ENCODE measurements at regions not wholly inside any gene's neighbourhood (a gene's known extent, or its start where the extent isn't known, plus 50 kb on each side); places are given as distances from the start of the nearest gene placed in this dataset.

DNA sequence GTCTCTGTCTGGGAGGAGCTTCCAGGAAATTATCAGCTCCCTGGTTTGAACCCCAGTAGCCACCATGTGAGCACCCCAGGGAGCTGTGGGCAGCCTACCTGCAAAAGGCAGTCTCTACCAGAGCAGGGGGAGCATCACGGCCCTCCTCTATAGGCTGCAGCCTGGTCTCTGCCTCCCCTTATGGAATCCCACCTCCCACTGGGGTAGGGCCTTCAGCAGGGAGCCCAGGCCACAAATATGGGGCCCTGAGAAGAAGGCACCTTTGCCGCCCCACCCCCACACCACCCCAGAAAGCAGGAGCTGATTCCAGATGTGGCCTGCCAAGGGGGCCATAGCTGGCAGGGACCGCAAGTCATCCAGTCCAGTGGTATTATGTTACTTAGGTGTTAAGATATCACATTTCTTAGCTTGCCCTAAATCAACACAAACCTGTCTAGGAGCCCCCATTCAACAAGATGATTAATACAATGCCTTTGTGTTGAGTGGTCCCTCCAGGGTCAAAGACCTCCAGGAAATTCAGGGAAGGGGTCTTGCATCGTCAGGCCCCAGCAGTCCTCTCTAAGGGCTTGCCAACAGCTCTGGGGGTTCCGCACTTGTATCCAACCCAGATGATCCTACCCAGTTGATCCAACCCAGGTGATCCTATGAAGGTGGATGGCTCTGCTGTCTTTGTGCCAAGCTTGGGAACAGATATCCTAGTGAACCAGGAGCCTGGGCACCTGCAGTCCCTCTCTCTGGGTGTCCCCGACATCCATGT is 114.9 kb downstream of the OAT start:
- ATAC-seq (replicated peaks): no peak
- Mint-ChIP-seq H3K27me3 (peaks cover 0 to 7% of the 10 kb centered on the region in 2 donors), H3K27ac (no peak overlapping the region), H3K4me3 (no peak overlapping the region), H3K9me3 (peaks cover 10% of the 10 kb centered on the region in 2 donors), H3K4me1 (peaks cover 0 to 3% of the 10 kb centered on the region in 2 donors), H3K36me3 (peaks cover 4 to 11% of the 10 kb centered on the region in 2 donors)
- no peak for DNase-seq

DNA sequence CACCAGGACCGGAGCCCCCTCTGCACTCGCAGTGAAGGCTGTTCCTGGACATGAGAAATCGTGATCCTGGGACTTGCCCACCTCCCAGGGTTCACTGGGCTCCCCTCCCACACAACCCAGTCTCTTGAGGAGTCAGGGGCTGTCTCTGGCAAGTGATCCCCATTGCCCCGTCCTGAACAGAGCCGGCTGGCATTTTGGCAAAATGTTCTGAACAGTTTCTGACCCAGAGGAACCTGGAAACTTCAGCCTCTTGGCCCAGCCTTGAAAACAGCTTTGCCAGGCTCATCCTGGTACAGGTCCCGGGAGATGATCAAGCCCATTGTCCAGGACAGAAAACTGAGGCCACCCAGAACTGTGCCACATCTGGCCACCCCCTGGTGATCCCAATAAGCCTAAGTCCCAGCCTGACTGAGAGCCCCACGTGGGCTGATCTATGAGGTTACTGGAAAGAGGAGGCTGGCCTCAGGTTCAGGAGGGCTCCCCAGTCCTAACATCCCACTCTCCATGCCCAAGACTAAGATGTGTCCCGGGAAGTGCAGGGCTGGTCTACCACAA is 115.7 kb downstream of the OAT start:
- ATAC-seq (replicated peaks) (no peak), DNase-seq (no peak)
- Mint-ChIP-seq H3K27ac (no peak overlapping the region), H3K4me3 (no peak overlapping the region), H3K27me3 (peaks cover 0 to 7% of the 10 kb centered on the region in 2 donors), H3K4me1 (peaks cover 0 to 3% of the 10 kb centered on the region in 2 donors), H3K36me3 (peaks cover 4 to 11% of the 10 kb centered on the region in 2 donors), H3K9me3 (peaks cover 10% of the 10 kb centered on the region in 2 donors)

DNA sequence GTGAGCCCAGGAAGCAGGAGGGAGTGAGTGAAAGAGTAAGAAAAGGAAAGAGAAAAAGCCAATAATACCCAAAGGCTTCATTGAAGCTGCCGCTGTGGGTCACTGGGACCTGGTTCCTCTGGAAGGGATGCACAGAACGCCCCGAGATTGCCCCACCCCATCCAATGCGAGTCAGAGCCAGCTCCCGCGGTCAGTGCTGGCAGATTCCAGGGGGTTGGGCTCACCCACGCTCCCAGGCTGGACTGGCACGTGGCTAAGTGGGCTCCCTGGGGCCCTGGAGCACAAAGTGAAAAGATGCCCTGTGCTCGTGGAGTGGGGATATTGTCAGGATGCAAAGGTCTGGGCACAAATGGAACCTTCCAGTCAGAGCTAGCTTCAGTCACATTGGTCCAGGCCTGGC is 117.0 kb downstream of the OAT start:
- H3K4me3 Mint-ChIP-seq: no peak overlapping the region
- DNase-seq (no peak), ATAC-seq (replicated peaks) (no peak)
- H3K4me1 Mint-ChIP-seq: no peaks in the 10 kb centered on the region
- no peak overlapping the region for H3K27ac Mint-ChIP-seq
- peaks cover 4 to 11% of the 10 kb centered on the region in 2 donors for H3K36me3 Mint-ChIP-seq
- peaks cover 0 to 7% of the 10 kb centered on the region in 2 donors for H3K27me3 Mint-ChIP-seq
- H3K9me3 Mint-ChIP-seq: peaks cover 14% of the 10 kb centered on the region in 2 donors

DNA sequence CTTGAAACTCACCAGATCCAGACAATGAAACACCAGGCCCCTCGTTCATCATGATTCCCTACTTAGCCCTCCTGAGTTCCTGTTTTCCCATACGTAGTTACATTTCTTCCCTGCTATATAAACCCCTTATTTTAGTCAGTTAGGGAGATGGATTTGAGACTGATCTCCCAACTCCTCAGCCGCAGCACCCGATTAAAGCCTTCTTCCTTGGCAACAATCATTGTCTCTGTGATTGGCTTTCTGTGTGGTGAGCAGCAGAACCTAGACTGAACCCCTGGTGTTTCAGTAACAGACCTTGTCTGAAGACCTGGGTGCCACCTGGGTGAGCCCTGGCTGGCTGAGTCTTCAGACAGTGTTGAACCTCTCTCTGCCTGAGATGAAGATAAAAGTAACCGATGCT is 118.0 kb downstream of the OAT start:
- no peaks in the 10 kb centered on the region for H3K4me1 Mint-ChIP-seq
- ATAC-seq (replicated peaks) (no peak), DNase-seq (no peak)
- H3K4me3 Mint-ChIP-seq: no peak overlapping the region
- peaks cover 14% of the 10 kb centered on the region in 2 donors for H3K9me3 Mint-ChIP-seq
- peaks cover 0 to 7% of the 10 kb centered on the region in 2 donors for H3K27me3 Mint-ChIP-seq
- peaks cover 4 to 11% of the 10 kb centered on the region in 2 donors for H3K36me3 Mint-ChIP-seq
- no peak overlapping the region for H3K27ac Mint-ChIP-seq

DNA sequence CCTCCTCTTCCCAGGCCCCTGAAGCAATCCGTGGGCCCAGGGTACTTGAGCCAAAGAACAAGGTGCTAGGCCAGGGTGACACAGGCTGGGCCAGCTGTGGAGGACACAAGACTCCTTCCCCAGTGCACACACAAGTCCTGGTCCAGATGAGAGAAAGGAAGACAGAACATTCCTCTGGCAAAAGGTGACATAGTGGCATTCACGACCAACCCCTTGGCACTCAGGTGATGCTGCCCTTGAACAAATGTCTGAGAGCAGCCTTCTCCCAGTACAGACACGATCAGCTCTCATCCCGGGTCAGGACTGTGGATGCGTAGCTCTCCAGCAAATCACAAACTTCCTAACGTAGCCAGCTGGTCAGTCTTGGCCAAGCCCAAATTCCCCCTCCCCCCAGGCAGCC is 118.5 kb downstream of the OAT start:
- H3K36me3 Mint-ChIP-seq: peaks cover 4 to 11% of the 10 kb centered on the region in 2 donors
- no peak for DNase-seq
- peaks cover 14% of the 10 kb centered on the region in 2 donors for H3K9me3 Mint-ChIP-seq
- H3K4me3 Mint-ChIP-seq: no peak overlapping the region
- H3K4me1 Mint-ChIP-seq: no peaks in the 10 kb centered on the region
- no peak overlapping the region for H3K27ac Mint-ChIP-seq
- ATAC-seq (replicated peaks): no peak
- peaks cover 0 to 7% of the 10 kb centered on the region in 2 donors for H3K27me3 Mint-ChIP-seq

DNA sequence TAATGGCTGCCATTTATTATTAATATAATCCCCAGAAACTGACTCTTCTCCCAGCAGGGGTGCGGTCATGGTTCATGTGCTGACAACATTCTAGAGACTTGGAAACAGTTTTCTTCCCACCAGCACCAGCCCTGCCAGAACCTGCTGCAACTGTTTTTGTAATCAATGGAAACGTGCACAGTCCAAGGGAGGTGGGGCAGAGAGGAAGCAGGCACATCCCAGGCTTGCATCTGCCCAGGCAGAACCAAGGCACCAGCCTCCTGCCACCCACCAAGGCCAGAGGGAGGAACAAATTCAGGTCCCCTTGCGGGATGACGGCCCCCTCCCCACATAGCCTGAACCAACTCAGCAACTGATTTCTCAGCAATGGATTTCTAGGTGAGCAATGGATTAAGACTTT is 119.0 kb downstream of the OAT start:
- no peaks in the 10 kb centered on the region for H3K4me1 Mint-ChIP-seq
- H3K27ac Mint-ChIP-seq: no peak overlapping the region
- H3K36me3 Mint-ChIP-seq: peaks cover 4 to 11% of the 10 kb centered on the region in 2 donors
- ATAC-seq (replicated peaks) (no peak), DNase-seq (no peak)
- H3K27me3 Mint-ChIP-seq: peaks cover 0 to 7% of the 10 kb centered on the region in 2 donors
- no peak overlapping the region for H3K4me3 Mint-ChIP-seq
- peaks cover 14% of the 10 kb centered on the region in 2 donors for H3K9me3 Mint-ChIP-seq

DNA sequence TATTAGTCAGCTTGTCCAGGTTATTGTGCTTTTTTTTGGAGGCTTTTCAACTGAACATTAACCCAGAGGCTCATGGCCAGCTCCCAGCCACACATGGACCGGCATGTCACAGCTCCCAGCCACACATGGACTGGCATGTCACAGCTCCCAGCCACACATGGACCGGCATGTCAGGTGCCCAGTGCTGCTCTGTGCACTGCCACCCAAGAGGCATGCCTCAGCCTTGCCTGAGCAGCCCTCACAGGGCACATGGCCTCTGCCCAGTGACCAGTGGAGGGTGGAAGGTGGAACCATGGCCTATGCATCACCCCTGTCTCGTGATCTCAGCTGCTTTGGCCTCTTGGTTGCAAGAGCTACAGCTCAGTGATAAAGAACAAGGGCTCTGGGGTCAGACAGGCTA is 119.8 kb downstream of the OAT start:
- Mint-ChIP-seq H3K36me3 (peaks cover 4 to 11% of the 10 kb centered on the region in 2 donors), H3K27ac (no peak overlapping the region), H3K27me3 (peaks cover 0 to 7% of the 10 kb centered on the region in 2 donors), H3K4me3 (no peak overlapping the region), H3K9me3 (peaks cover 14% of the 10 kb centered on the region in 2 donors), H3K4me1 (no peaks in the 10 kb centered on the region)
- ATAC-seq (replicated peaks): no peak
- DNase-seq: no peak

DNA sequence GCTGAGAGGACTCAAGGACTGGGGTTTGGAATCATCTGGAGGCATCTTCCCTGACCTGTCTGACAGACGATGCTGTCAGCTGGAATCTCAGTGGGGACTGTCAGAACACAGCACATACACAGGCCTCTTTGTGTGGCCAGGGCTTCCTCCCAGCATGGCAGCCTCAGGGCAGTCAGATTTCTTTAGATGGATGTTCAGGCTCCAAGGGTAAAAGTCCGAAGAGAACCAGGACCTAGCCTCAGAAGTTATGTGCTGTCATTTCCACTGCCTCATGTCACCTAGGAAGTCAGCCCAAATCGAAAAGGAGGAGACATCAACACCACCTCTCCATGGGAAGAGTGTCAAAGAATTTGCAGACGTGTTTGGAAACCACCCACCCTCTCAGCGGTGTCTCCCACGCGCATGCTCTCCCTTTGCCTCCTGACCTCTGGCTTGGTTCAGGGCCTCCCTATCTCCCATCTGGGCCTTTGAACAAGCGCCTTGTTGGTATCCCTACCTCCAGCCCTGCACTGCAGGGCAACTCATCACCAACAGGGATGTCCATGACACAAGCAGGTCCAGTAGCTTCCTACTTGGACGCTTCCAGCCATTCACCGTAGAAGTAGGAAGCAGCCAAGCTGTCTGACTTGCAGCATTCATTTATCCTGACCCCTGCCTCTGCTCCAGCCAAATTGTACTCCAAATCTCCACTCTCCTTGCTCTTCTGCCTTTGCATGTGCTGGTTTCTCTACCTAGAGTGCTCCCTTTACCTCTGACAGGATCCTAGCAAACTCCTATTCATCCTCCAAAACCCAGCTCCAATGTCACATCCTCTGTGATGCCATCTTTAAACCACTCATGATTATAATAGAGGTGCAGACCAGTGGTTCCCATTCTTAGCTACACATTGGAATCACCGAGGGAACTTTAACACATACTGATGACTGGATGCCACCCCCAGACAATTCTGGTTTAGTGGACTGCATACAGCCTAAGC is 121.6 kb downstream of the OAT start:
- Mint-ChIP-seq H3K27me3 (peaks cover 0 to 7% of the 10 kb centered on the region in 2 donors), H3K36me3 (peaks cover 4 to 11% of the 10 kb centered on the region in 2 donors), H3K4me1 (no peaks in the 10 kb centered on the region), H3K9me3 (peaks cover 14% of the 10 kb centered on the region in 2 donors), H3K27ac (no peak overlapping the region), H3K4me3 (no peak overlapping the region)
- no peak for ATAC-seq (replicated peaks)
- DNase-seq: no peak

DNA sequence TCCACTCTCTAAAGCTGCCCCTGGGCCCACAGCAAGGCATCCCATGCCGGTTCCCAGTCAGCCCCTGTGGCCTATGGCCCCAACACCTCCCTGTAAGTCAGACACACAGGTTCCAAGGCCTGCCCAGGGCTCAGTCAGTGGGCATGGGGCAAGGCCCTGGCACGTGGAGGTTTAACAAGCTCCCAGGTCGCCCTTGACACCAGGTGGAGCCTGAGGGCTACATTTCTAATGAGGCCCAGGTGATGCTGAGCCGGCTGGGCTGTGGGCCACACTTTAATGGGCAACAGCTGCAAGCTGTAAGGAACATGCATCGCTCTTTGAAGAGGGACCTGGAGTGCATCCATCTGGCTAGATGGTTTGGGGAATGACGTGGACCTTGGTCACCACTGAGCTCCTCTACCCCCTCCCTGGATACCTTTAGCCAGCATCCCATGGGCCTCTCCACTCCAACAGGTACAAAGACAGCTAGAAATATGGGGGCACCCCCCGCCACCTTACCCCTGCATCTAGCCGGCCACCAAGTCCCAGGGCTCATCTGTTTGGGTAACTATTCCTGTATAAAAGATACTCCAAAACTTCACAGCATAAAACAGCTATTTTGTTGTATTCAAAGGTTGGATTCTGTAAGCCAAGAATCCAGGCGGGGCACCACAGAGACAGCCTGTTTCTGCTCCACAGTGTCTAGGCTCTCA is 122.5 kb downstream of the OAT start:
- Mint-ChIP-seq H3K27ac (no peak overlapping the region), H3K4me3 (no peak overlapping the region), H3K27me3 (peaks cover 0 to 5% of the 10 kb centered on the region in 2 donors), H3K9me3 (peaks cover 12 to 14% of the 10 kb centered on the region in 2 donors), H3K4me1 (peaks cover 0 to 3% of the 10 kb centered on the region in 2 donors), H3K36me3 (peaks cover 4 to 11% of the 10 kb centered on the region in 2 donors)
- ATAC-seq (replicated peaks): no peak
- DNase-seq: no peak

DNA sequence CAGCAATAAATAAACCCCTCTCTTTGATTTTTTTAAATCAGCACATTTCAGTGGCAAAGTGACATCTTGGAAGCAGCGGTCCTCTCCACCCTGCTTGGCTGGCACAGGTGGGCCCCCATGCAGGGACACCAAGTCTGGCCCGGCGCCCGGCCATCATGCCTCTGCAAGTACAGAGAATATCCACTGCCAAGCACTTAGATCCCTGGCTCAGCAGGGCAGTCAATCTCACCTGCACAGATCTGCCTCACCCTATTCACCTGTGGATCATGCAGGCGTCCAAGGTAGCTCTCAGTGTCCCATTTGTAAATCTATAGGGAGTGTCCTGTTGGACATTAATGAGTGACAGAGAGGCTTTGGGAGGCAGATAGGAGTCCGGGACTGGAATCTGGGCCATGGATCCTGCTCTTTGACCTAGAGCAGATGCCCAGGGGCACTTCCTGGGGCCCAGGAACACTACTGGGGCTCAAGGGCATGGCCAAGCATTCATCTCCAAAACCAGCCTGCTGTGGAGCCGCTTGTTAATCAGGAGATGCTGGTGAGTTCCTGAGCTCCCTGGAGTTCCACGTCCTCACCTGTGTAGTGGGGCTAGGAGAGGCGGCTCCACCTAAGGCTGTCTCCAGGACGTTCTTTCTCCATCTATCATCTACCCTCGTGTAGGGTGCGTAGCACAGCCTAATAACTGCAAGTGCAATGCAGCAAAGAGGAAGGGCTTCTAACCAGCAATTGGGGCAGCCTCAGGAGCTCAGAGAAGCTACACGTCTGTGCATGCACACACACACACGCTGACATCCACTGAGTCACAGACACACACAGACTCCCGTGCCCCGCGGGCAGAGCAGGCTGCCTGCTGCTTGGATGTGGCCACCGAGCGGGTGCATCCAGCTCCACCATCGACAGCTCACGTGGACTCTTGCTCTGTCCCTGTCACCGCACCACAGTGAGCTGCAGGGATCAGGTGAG is 123.6 kb downstream of the OAT start:
- Mint-ChIP-seq H3K9me3 (peaks cover 4 to 5% of the 10 kb centered on the region in 2 donors), H3K36me3 (peaks cover 0 to under 1% of the 10 kb centered on the region in 2 donors), H3K27ac (no peak overlapping the region), H3K27me3 (peaks cover 0 to under 1% of the 10 kb centered on the region in 2 donors), H3K4me1 (peaks cover under 1 to 13% of the 10 kb centered on the region in 2 donors), H3K4me3 (no peak overlapping the region)
- no peak for DNase-seq
- no peak for ATAC-seq (replicated peaks)

DNA sequence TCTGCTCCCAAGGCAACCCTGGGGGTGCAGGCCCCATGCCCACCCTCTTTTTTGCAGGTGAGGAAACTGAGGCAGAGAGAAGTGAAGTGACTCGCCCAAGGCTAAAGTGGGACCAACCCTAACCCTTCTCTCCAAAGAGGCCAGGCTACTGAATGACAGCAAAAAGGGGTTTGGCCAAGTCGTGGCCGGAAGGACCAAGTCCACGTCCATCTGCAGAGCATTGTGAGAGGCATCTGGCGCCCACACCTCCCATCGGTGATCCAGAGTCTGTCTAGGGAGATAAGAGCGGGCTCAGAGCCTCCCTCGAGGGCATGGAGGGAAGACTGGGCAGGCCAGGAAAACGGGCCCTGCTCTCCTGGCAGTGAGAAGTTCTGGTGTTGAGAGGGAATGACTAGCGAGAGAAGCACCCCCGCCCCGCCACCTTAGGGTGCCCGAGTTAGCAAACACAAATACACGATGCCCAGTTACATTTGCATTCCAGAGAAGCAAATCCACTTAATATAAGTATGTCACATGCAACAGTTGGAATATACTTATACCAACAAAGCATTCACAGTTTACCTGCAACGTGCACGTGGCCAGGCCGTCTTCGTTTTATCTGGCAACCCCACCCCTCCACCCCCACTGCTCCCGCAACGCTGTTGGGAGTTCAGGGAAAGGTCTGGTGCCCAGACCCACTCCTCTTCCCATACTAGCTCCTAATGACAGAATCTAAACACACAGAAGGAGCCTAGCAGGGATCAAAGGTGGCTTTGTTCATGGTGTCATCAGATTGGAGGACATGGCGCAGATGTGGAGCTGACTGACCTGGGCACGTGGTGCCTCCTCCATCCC is 124.9 kb downstream of the OAT start:
- ATAC-seq (replicated peaks) (no peak), DNase-seq (no peak)
- H3K9me3 Mint-ChIP-seq: peaks cover 4% of the 10 kb centered on the region in 2 donors
- H3K27me3 Mint-ChIP-seq: peaks cover 0 to 6% of the 10 kb centered on the region in 2 donors
- H3K36me3 Mint-ChIP-seq: no peaks in the 10 kb centered on the region
- peaks cover 4 to 19% of the 10 kb centered on the region in 2 donors for H3K4me1 Mint-ChIP-seq
- no peak overlapping the region for H3K27ac Mint-ChIP-seq
- H3K4me3 Mint-ChIP-seq: no peak overlapping the region

DNA sequence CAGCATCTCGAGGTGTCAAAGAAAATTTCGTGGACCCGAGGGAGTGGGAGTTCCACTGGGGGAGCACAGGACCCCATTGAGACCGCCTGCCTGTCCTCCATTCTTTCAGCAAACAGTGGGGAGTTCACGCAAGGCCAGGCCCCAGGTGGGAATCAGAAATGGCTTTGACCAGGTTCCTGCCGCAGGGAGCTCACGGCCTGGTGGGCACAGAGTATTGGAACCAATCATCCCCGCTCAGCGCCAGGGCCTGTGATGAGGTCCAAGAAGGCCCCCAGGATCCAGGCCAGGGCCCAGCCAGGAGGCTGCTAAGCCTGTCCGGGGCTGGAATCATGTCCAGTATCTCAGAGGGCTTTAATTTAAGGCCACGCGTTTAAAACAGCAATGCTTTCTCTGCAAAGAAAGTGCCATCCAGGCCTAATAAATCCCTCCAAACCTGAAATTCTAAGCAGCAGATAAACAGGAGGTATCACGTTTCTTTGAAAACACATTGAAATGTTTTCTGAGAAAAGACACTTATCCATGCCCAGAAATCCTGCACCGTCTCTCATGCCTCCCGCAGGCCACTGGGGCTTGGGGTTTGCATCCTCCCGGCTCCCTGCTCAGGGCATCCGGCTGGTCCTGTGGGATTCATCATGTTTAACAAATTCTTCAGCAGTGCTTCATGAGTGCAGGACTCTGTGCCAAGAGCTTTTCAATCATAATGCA is 125.7 kb downstream of the OAT start:
- no peak overlapping the region for H3K27ac Mint-ChIP-seq
- peaks cover 4% of the 10 kb centered on the region in 2 donors for H3K9me3 Mint-ChIP-seq
- H3K27me3 Mint-ChIP-seq: peaks cover 0 to 6% of the 10 kb centered on the region in 2 donors
- ATAC-seq (replicated peaks): no peak
- H3K4me3 Mint-ChIP-seq: no peak overlapping the region
- DNase-seq: no peak
- peaks cover 4 to 19% of the 10 kb centered on the region in 2 donors for H3K4me1 Mint-ChIP-seq
- no peaks in the 10 kb centered on the region for H3K36me3 Mint-ChIP-seq
